Astrocyte of the cerebellum (primary cell): ENCODE measurements at regions not wholly inside any gene's neighbourhood (a gene's known extent, or its start where the extent isn't known, plus 50 kb on each side); places are given as distances from the start of the nearest gene placed in this dataset.
A peak's percentile ranks its signal among the peaks of the same experiment; 100 is the strongest.
"Not testable (repeated sequence)": the region's sequence is repeated elsewhere in the genome, so short reads cannot be mapped to it uniquely, and the experiment has no call there.

Source experiments
- DNase-seq: peaks from one replicate; pipeline ENCODE4 v3.0.0-alpha.2; 2011; ENCODE audit warnings: low read depth
- H3K4me3 ChIP-seq: 2 replicates; pipeline ENCODE4 v1.5.1; 2011; ENCODE audit warnings: mild to moderate bottlenecking, low read depth, low read length, moderate library complexity
- in situ Hi-C: cut with HindIII; loops from 2 replicates; pipeline ENCODE4 v1.10.0; 2017; ENCODE audit warnings: low sequenced_read_pairs
- TF ChIP-seq, protein P1 (sequence below): IDR thresholded peaks from 2 replicates; pipeline ENCODE4 v1.5.1; 2012; ENCODE audit warnings: low read length, low read depth, moderate library complexity, mild to moderate bottlenecking; ENCODE audit errors: missing control alignments

DNA sequence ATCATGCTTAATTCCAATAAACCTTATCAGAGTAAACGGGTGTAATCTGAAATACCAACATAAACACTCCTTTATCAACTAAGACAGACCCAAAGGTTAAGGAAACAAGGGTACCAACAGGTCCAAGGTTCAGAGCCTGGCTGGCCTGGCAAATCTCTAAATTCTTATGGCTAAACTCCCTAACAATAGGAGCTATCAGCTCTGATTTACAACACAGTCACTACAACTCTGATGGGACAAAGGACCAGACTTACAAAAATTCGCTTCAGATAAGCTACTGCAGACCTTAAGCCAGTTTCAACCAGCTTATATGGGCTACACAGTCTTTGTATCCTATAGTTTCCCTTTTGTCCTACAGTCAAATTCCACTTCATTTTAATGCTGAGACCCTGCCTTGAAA is 381.9 kb downstream of the ZWINT start:
- DNase-seq: no peak
- in situ Hi-C loops: no loop called here
- TF ChIP-seq, protein P1, sequence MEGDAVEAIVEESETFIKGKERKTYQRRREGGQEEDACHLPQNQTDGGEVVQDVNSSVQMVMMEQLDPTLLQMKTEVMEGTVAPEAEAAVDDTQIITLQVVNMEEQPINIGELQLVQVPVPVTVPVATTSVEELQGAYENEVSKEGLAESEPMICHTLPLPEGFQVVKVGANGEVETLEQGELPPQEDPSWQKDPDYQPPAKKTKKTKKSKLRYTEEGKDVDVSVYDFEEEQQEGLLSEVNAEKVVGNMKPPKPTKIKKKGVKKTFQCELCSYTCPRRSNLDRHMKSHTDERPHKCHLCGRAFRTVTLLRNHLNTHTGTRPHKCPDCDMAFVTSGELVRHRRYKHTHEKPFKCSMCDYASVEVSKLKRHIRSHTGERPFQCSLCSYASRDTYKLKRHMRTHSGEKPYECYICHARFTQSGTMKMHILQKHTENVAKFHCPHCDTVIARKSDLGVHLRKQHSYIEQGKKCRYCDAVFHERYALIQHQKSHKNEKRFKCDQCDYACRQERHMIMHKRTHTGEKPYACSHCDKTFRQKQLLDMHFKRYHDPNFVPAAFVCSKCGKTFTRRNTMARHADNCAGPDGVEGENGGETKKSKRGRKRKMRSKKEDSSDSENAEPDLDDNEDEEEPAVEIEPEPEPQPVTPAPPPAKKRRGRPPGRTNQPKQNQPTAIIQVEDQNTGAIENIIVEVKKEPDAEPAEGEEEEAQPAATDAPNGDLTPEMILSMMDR: no peak
- H3K4me3 ChIP-seq: no peak overlapping the region

DNA sequence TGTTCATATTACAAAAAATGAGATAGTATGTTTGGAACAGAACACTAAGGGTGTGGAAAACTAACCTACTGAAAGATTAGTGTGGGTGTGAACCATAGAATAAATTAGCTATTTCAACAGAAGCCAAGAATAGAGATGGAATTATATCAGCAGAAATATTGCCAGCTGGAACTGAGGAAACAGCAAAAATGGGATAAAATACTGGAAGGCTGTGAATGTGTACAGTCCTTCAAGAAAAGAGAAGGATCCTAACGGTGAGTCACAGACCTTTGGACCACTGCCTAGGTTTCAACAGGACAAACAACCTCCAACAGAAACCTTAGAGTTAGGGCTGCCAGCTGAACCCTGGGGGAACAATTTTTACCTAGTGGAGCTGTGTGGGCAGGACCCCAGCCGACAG is 395.0 kb downstream of the ZWINT start:
- TF ChIP-seq, protein P1: no peak
- no peak overlapping the region for H3K4me3 ChIP-seq
- DNase-seq: peak; percentile 3
- in situ Hi-C loops: no loop called here

DNA sequence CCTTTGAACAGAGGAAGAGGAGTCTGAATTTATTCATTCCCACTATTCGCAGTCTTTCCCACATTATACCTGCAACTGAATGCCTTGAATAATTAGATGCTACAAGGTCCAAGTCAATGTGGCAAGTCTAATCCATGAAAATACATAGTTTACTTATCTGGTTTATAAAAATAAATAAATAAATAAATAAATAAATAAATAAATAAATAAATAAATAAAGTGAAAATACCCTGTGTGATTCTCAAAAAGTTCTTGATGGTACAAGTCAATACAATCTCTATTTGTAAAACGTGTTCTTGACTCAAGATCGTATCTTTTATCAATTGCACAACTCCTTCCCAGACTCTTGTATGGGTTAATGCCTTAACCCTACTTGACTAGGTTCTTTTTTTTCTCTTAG is 417.7 kb downstream of the ZWINT start:
- no peak overlapping the region for H3K4me3 ChIP-seq
- TF ChIP-seq, protein P1: no peak
- in situ Hi-C loops: no loop called here
- DNase-seq: no peak

DNA sequence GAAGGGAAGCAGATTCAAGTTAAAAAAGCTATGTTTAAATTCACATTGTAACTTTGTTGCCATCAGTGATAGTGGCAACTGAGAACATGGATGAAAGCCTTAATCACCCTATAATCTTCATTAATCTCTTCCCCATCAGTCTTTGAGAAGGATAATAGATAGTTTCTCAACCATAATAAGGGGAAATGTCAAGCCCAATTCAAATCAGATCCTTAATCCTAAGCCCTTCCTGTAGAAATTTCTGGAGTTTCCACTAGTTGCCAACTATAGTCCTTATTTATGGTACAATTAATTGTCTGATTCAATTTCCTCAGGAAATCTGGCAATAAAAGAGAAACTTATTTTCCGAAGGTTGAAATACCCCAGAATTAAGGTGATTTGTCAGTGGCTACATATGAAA is 431.8 kb downstream of the ZWINT start:
- in situ Hi-C loops: no loop called here
- DNase-seq: no peak
- TF ChIP-seq, protein P1: no peak
- no peak overlapping the region for H3K4me3 ChIP-seq

DNA sequence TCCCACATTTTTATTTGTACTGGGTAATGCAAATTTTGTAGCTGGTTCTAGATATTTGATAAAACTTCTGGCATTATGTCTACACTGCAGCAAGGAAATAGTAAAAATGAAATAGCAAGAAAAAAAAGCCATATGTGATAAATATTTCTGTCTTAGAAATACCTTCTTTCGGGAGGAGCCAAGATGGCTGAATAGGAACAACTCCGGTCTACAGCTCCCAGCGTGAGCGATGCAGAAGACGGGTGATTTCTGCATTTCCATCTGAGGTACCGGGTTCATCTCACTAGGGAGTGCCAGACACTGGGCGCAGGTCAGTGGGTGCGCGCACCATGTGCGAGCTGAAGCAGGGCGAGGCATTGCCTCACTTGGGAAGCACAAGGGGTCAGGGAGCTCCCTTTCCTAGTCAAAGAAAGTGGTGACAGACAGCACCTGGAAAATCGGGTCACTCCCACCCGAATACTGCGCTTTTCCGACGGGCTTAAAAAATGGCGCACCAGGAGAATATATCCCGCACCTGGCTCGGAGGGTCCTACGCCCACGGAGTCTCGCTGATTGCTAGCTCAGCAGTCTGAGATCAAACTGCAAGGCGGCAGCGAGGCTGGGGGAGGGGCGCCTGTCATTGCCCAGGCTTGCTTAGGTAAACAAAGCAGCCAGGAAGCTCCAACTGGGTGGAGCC is 461.4 kb downstream of the ZWINT start:
- H3K4me3 ChIP-seq, in situ Hi-C loops, DNase-seq: not testable (repeated sequence)

DNA sequence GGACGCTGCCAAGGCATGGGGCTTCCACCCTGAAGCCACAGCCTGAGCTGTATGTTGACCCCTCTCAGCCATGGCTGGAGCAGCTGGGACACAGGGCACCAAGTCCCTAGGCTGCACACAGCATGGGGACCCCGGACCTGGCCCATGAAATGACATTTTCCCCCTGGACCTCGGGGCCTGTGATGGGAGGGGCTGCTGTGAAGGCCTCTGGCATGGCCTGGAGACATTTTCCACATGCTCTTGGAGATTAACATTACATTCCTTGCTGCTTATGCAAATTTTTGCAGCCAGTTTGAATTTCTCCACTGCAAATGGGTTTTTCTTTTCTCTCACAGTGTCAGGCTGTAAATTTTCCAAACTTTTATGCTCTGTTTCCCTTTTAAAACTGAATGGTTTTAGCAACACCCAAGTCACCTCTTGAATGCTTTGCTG is 463.6 kb downstream of the ZWINT start:
- H3K4me3 ChIP-seq: no peak overlapping the region
- in situ Hi-C loops: no loop called here

DNA sequence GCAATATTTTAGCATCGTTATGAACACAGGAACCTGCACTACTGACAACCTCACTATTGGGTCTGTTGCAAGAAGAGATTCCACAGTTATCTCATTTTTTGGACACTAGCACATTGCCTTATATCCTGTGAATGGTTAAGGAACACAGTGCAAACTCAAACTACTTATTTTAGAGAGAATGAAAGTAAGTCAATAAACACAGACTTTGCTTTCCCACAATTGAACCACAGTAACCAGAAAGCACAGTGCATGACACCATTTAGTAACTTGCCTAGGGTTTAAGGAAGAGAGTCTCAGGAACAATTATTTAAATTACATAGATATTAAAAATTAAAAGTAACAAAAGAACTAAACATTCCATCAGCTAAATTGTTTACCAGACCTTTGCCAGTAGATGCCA is 468.8 kb downstream of the ZWINT start:
- DNase-seq: no peak
- H3K4me3 ChIP-seq: no peak overlapping the region
- TF ChIP-seq, protein P1: no peak
- in situ Hi-C loops: no loop called here

More for the DNA sequence above, 463.6 kb downstream of the ZWINT start:
- TF ChIP-seq, protein P1: no peak
- DNase-seq: no peak
